NCI-H1092 (cell line): ENCODE measurements at regions not wholly inside any gene's neighbourhood (a gene's known extent, or its start where the extent isn't known, plus 50 kb on each side); places are given as distances from the start of the nearest gene placed in this dataset.
"Not testable (repeated sequence)": the region's sequence is repeated elsewhere in the genome, so short reads cannot be mapped to it uniquely, and the experiment has no call there.

Experiments used
- DNase-seq: peaks from one replicate; lab custom pipeline; 2025; lab: John Stamatoyannopoulos, UW

DNA sequence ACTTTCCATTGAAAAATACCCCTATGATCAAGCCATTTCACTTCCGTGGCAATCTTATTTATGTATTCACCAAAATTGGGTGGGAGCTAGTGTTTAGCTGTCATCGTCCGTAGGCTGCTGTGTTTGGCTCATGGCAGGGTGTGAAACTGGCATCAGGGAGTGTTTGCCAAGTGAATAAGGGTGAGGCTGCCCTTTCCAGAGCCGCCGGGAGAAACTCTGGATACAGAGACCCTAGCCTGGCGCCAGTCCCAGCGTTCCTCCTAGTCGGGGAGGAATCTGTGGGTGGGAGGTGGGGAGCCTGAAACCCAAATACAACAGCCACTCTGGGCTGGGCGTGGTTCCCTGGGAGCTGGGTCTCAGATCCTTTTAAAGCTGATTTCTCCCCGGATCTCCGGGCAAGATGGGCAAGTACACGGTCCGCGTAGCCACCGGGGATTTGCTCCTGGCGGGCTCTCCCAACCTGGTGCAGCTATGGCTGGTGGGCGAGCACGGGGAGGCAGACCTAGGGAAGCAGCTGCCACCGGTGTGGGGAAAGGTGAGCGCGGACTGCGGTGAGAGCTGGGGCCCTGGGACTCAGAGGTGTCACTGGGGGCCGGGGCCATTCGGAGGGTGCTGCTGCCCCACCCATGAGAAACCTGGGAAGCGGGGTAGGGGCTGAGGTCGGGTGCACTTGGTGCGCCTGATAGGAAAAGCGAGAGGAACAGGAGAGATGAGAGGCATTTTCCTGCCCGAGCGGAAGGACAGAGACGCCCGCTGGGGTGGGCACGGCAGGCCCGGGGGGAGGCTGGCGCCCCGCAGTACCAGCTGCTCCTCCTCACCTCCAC lies 62.1 kb upstream of the TEKT1 start:
- DNase-seq: no peak

- DNase-seq: no peak
Observed at GRCh38 chr17:6894206-6894528, 62.6 kb upstream of the TEKT1 start.

GRCh38 chr17:6901086-6901485 lies 69.6 kb upstream of the TEKT1 start:
- DNase-seq: no peak

- DNase-seq: no peak
Observed at GRCh38 chr17:6903326-6903900, 71.9 kb upstream of the TEKT1 start.

DNA sequence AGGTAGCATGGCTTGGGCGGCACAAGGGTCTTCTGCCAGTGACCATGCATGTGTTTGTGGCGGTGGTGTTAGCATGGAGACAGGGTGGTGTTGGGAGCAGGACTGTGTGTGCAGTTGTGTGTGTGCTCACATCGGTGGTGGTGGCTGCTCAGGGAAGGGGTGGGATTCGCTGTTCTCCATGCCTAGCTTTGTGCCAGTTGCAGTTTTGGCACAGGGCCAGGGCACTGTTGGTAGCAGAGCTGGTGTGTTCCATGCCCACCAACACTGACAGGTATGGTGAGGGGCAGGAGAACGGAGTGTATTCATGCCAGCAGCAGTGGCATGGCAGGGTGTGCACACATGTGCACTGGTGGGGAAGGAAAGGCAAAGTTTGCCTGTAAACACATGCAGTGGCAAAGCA lies 77.3 kb upstream of the TEKT1 start:
- no peak for DNase-seq

GRCh38 chr17:6910987-6911603 lies 79.6 kb upstream of the TEKT1 start:
- no peak for DNase-seq

GRCh38 chr17:6912110-6913051 lies 80.9 kb upstream of the TEKT1 start:
- no peak for DNase-seq

GRCh38 chr17:6913608-6914443 lies 82.0 kb upstream of the ALOX12 start:
- peak; percentile 16 for DNase-seq

DNA sequence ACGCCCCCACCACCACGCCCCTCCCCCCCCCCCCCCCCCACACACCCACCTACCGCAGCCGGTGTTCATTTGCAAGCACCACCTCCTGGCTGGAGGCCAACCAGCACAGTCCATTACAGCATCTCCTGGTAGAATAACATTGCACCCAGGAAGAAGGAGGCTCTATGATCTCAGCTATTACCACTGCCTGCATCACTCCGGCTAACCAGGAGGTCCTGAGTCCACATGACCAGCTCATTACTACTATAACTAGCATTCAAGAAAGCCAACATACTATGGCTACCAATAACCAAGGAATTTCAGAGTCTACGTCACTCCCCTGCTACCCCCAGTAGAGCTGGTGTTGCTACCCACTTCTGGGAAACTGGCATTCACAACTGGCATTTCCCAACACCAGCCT lies 81.1 kb upstream of the ALOX12 start:
- no peak for DNase-seq

- no peak for DNase-seq
Observed at GRCh38 chr17:6915620-6916019, 80.2 kb upstream of the ALOX12 start.

GRCh38 chr17:6919158-6919557 lies 76.7 kb upstream of the ALOX12 start:
- DNase-seq: no peak

GRCh38 chr17:6923385-6923784 lies 72.5 kb upstream of the ALOX12 start:
- no peak for DNase-seq

- no peak for DNase-seq
Observed at GRCh38 chr17:6924208-6924607, 71.6 kb upstream of the ALOX12 start.

GRCh38 chr17:6926667-6927066 lies 69.2 kb upstream of the ALOX12 start:
- DNase-seq: no peak

DNA sequence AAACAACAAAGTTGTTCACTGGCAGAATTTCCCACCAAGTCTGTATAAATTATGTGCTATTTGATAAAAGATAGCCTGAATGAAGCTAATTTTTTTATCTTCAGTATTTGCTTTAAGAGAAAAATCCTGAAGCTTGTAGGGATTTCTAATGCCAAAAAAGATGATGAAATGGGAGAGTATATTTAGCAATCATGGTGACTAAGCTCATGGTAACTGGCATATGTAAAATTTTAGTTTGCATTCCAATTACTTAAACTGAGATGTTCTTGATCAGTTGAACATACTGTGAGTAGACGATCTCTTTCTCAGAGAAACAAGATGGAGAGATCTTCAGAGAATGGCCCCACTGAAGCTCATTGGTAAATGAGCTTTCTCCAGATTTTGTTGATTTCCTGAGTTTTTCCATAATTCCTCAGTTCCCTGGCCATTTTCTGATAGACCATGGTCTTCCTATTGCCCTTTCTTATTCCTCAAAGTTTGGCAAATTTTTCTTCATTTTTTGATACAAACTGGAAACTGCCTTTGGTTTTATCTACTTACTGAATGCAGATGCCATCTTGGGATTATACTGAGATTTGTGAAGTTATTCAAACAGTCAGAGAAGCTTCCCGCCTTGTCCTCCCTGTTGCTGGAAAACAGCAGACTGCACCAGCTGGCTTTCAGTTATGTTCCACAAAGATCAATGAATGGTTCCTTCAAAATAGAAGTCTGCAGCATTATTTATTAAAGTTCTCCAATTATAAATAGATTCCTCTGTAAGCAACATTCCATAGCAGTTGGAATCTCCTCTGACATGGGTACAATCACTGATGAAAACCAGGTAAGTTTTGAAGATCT lies 68.3 kb upstream of the ALOX12 start:
- no peak for DNase-seq

DNA sequence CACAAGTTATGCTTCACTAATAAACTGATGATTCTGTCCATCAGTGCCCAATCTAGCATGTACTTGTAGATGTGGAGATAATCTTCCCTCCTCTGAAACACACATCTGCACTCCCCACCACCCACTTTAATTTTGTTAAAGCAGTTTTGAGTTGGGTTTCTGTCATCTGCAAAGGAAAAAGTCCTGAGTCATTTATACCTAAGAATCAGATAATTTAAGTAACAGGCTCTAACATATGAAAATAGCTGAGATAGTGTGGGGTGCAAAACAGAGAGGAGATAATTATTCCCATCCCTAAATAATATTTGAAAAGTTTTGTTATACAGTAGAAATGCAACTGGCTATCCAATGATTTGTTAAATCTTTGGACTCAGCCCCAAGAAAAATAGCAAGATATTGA lies 67.7 kb upstream of the ALOX12 start:
- no peak for DNase-seq

GRCh38 chr17:6930749-6931148 lies 65.1 kb upstream of the ALOX12 start:
- no peak for DNase-seq

DNA sequence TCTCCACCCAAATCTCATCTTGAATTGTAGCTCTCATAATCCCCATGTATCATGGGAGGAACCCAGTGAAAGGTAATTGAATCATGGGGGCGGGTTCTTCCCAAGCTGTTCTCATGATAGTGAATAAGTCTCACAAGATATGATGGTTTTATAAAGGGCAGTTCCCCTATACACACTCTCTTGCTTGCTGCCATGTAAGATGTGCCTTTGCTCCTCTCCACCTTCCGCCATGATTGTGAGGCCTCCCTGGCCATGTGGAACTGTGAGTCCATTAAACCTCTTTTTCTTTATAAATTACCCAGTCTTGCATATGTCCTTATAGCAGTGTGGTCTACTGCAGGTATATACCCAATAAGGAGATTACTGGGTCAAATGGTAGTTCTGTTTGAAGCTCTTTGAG lies 61.3 kb upstream of the ALOX12 start:
- DNase-seq: not testable (repeated sequence)

GRCh38 chr17:6936370-6937028 lies 59.4 kb upstream of the ALOX12 start:
- no peak for DNase-seq

- DNase-seq: no peak
Observed at GRCh38 chr17:6938637-6939036, 57.2 kb upstream of the ALOX12 start.
